ENCODE measurements at regions not wholly inside any gene's neighbourhood (a gene's known extent, or its start where the extent isn't known, plus 50 kb on each side); places are given as distances from the start of the nearest gene placed in this dataset.

- no peak for DNase-seq (ENCODE audit: low read depth in 4 of 6, low spot score in 6 of 6)
- Histone ChIP-seq H3K36me3 (ENCODE audit: control insufficient read depth, insufficient read depth, low read length) (no peaks in the 10 kb centered on the region), H3K27ac (ENCODE audit: low read depth, low read length) (no peak overlapping the region), H3K9me3 (ENCODE audit: control insufficient read depth, insufficient read depth, low read length) (no peaks in the 10 kb centered on the region), H3K4me1 (ENCODE audit: control insufficient read depth, insufficient read depth, low read length) (peaks cover 7% of the 10 kb centered on the region), H3K4me3 (ENCODE audit: low read depth, low read length) (no peak overlapping the region), H3K27me3 (ENCODE audit: control insufficient read depth, insufficient read depth, low read length) (no peaks in the 10 kb centered on the region)
- 100% methylated on average over 2 of the region's 4 CpGs for WGBS (ENCODE audit: insufficient coverage)
Observed at GRCh38 chr1:222040955-222041354, 299.1 kb upstream of the DUSP10 start.

GRCh38 chr1:222040121-222040805 is 298.4 kb upstream of the DUSP10 start:
- H3K27ac ChIP-seq (ENCODE audit: low read depth, low read length), result no peak overlapping the region

GRCh38 chr1:222038971-222039370 is 297.1 kb upstream of the DUSP10 start:
- no peak for DNase-seq (ENCODE audit: low read depth in 4 of 6, low spot score in 6 of 6)
- Histone ChIP-seq H3K27ac (ENCODE audit: low read depth, low read length) (no peak overlapping the region), H3K9me3 (ENCODE audit: control insufficient read depth, insufficient read depth, low read length) (no peaks in the 10 kb centered on the region), H3K27me3 (ENCODE audit: control insufficient read depth, insufficient read depth, low read length) (no peaks in the 10 kb centered on the region), H3K4me3 (ENCODE audit: low read depth, low read length) (no peak overlapping the region), H3K36me3 (ENCODE audit: control insufficient read depth, insufficient read depth, low read length) (no peaks in the 10 kb centered on the region), H3K4me1 (ENCODE audit: control insufficient read depth, insufficient read depth, low read length) (peaks cover 7% of the 10 kb centered on the region)
- 92% methylated on average over 2 of the region's 3 CpGs for WGBS (ENCODE audit: insufficient coverage)

More at GRCh38 chr1:222040121-222040805, 298.4 kb upstream of the DUSP10 start:
- Histone ChIP-seq H3K4me1 (ENCODE audit: control insufficient read depth, insufficient read depth, low read length) (peaks cover 7% of the 10 kb centered on the region), H3K4me3 (ENCODE audit: low read depth, low read length) (no peak overlapping the region), H3K9me3 (ENCODE audit: control insufficient read depth, insufficient read depth, low read length) (no peaks in the 10 kb centered on the region), H3K36me3 (ENCODE audit: control insufficient read depth, insufficient read depth, low read length) (no peaks in the 10 kb centered on the region), H3K27me3 (ENCODE audit: control insufficient read depth, insufficient read depth, low read length) (no peaks in the 10 kb centered on the region)
- WGBS (ENCODE audit: insufficient coverage), result 70% methylated on average over 4 of the region's 11 CpGs
- peak in 2 of 6 donors; percentile 62 to 71 for DNase-seq (ENCODE audit: low read depth in 4 of 6, low spot score in 6 of 6)

GRCh38 chr1:222037720-222038119 is 295.8 kb upstream of the DUSP10 start:
- no peak for DNase-seq (ENCODE audit: low read depth in 4 of 6, low spot score in 6 of 6)
- Histone ChIP-seq H3K36me3 (ENCODE audit: control insufficient read depth, insufficient read depth, low read length) (no peaks in the 10 kb centered on the region), H3K4me3 (ENCODE audit: low read depth, low read length) (no peak overlapping the region), H3K4me1 (ENCODE audit: control insufficient read depth, insufficient read depth, low read length) (no peaks in the 10 kb centered on the region), H3K27ac (ENCODE audit: low read depth, low read length) (no peak overlapping the region), H3K27me3 (ENCODE audit: control insufficient read depth, insufficient read depth, low read length) (no peaks in the 10 kb centered on the region), H3K9me3 (ENCODE audit: control insufficient read depth, insufficient read depth, low read length) (no peaks in the 10 kb centered on the region)

- H3K36me3 ChIP-seq (ENCODE audit: control insufficient read depth, insufficient read depth, low read length), result no peaks in the 10 kb centered on the region
- 17% methylated on average over 1 of the region's 4 CpGs for WGBS (ENCODE audit: insufficient coverage)
- H3K4me3 ChIP-seq (ENCODE audit: low read depth, low read length), result no peak overlapping the region
- no peaks in the 10 kb centered on the region for H3K4me1 ChIP-seq (ENCODE audit: control insufficient read depth, insufficient read depth, low read length)
- peak in 4 of 6 donors; percentile 17 to 95 (median 27) for DNase-seq (ENCODE audit: low read depth in 4 of 6, low spot score in 6 of 6)
- no peaks in the 10 kb centered on the region for H3K9me3 ChIP-seq (ENCODE audit: control insufficient read depth, insufficient read depth, low read length)
- H3K27me3 ChIP-seq (ENCODE audit: control insufficient read depth, insufficient read depth, low read length), result no peaks in the 10 kb centered on the region
- H3K27ac ChIP-seq (ENCODE audit: low read depth, low read length), result no peak overlapping the region
Observed at GRCh38 chr1:222034790-222035189, 292.9 kb upstream of the DUSP10 start.

- H3K9me3 ChIP-seq (ENCODE audit: control insufficient read depth, insufficient read depth, low read length), result no peaks in the 10 kb centered on the region
- no peaks in the 10 kb centered on the region for H3K4me1 ChIP-seq (ENCODE audit: control insufficient read depth, insufficient read depth, low read length)
- no peaks in the 10 kb centered on the region for H3K27me3 ChIP-seq (ENCODE audit: control insufficient read depth, insufficient read depth, low read length)
- no CpG with 5 or more reads among the region's 3 CpGs for WGBS (ENCODE audit: insufficient coverage)
- no peaks in the 10 kb centered on the region for H3K36me3 ChIP-seq (ENCODE audit: control insufficient read depth, insufficient read depth, low read length)
- no peak for DNase-seq (ENCODE audit: low read depth in 4 of 6, low spot score in 6 of 6)
- H3K27ac ChIP-seq (ENCODE audit: low read depth, low read length), result no peak overlapping the region
- no peak overlapping the region for H3K4me3 ChIP-seq (ENCODE audit: low read depth, low read length)
Observed at GRCh38 chr1:222033450-222033849, 291.6 kb upstream of the DUSP10 start.

- no peaks in the 10 kb centered on the region for H3K36me3 ChIP-seq (ENCODE audit: control insufficient read depth, insufficient read depth, low read length)
- no CpG with 5 or more reads among the region's 1 CpG for WGBS (ENCODE audit: insufficient coverage)
- H3K4me1 ChIP-seq (ENCODE audit: control insufficient read depth, insufficient read depth, low read length), result no peaks in the 10 kb centered on the region
- no peaks in the 10 kb centered on the region for H3K27me3 ChIP-seq (ENCODE audit: control insufficient read depth, insufficient read depth, low read length)
- H3K27ac ChIP-seq (ENCODE audit: low read depth, low read length), result no peak overlapping the region
- no peak for DNase-seq (ENCODE audit: low read depth in 4 of 6, low spot score in 6 of 6)
- no peak overlapping the region for H3K4me3 ChIP-seq (ENCODE audit: low read depth, low read length)
- H3K9me3 ChIP-seq (ENCODE audit: control insufficient read depth, insufficient read depth, low read length), result no peaks in the 10 kb centered on the region
Observed at GRCh38 chr1:222031318-222031717, 289.4 kb upstream of the DUSP10 start.

- Histone ChIP-seq H3K9me3 (ENCODE audit: control insufficient read depth, insufficient read depth, low read length) (no peaks in the 10 kb centered on the region), H3K4me1 (ENCODE audit: control insufficient read depth, insufficient read depth, low read length) (no peaks in the 10 kb centered on the region), H3K27me3 (ENCODE audit: control insufficient read depth, insufficient read depth, low read length) (no peaks in the 10 kb centered on the region), H3K36me3 (ENCODE audit: control insufficient read depth, insufficient read depth, low read length) (no peaks in the 10 kb centered on the region), H3K27ac (ENCODE audit: low read depth, low read length) (no peak overlapping the region), H3K4me3 (ENCODE audit: low read depth, low read length) (no peak overlapping the region)
- no peak for DNase-seq (ENCODE audit: low read depth in 4 of 6, low spot score in 6 of 6)
- WGBS (ENCODE audit: insufficient coverage), result 59% methylated on average over 2 of the region's 2 CpGs
Observed at GRCh38 chr1:222028676-222029075, 286.8 kb upstream of the DUSP10 start.

GRCh38 chr1:222028116-222028515 is 286.2 kb upstream of the DUSP10 start:
- Histone ChIP-seq H3K27me3 (ENCODE audit: control insufficient read depth, insufficient read depth, low read length) (no peaks in the 10 kb centered on the region), H3K9me3 (ENCODE audit: control insufficient read depth, insufficient read depth, low read length) (no peaks in the 10 kb centered on the region), H3K4me3 (ENCODE audit: low read depth, low read length) (no peak overlapping the region), H3K27ac (ENCODE audit: low read depth, low read length) (no peak overlapping the region), H3K4me1 (ENCODE audit: control insufficient read depth, insufficient read depth, low read length) (no peaks in the 10 kb centered on the region), H3K36me3 (ENCODE audit: control insufficient read depth, insufficient read depth, low read length) (no peaks in the 10 kb centered on the region)
- 45% methylated on average over 3 of the region's 3 CpGs for WGBS (ENCODE audit: insufficient coverage)
- DNase-seq (ENCODE audit: low read depth in 4 of 6, low spot score in 6 of 6), result peak in 1 of 6 donors; percentile 68

- H3K9me3 ChIP-seq (ENCODE audit: control insufficient read depth, insufficient read depth, low read length), result no peaks in the 10 kb centered on the region
- WGBS (ENCODE audit: insufficient coverage), result 72% methylated on average over 7 of the region's 7 CpGs
Observed at GRCh38 chr1:222026280-222026679, 284.4 kb upstream of the DUSP10 start.

More at GRCh38 chr1:222026280-222026679, 284.4 kb upstream of the DUSP10 start:
- Histone ChIP-seq H3K4me3 (ENCODE audit: low read depth, low read length) (no peak overlapping the region), H3K4me1 (ENCODE audit: control insufficient read depth, insufficient read depth, low read length) (no peaks in the 10 kb centered on the region), H3K27ac (ENCODE audit: low read depth, low read length) (no peak overlapping the region), H3K36me3 (ENCODE audit: control insufficient read depth, insufficient read depth, low read length) (no peaks in the 10 kb centered on the region), H3K27me3 (ENCODE audit: control insufficient read depth, insufficient read depth, low read length) (no peaks in the 10 kb centered on the region)
- peak in 1 of 6 donors; percentile 73 for DNase-seq (ENCODE audit: low read depth in 4 of 6, low spot score in 6 of 6)

Measured in spinal cord (tissue), 9 donors.